Astrocyte (in vitro differentiated cells and primary cell): ENCODE measurements at regions not wholly inside any gene's neighbourhood (a gene's known extent, or its start where the extent isn't known, plus 50 kb on each side); places are given as distances from the start of the nearest gene placed in this dataset.

ENCODE experiments used
- DNase-seq: peaks from one replicate; pipeline ENCODE4 v3.0.0-alpha.2; 2010; ENCODE audit warnings: low read depth
- FAIRE-seq: peaks from 2 replicates; lab custom pipeline; 2011; peaks lifted over from hg19 to GRCh38; lab: Jason Lieb, UNC
- H2AFZ ChIP-seq: 2 replicates; pipeline ENCODE4 v1.6.0; 2012; ENCODE audit warnings: low read depth, low read length, inconsistent platforms
- H3K27ac ChIP-seq: 2 replicates; pipeline ENCODE4 v1.5.1; 2011; ENCODE audit warnings: low read depth, low read length, inconsistent platforms
- H3K27me3 ChIP-seq: 2 replicates; pipeline ENCODE4 v1.6.0; 2011; ENCODE audit warnings: low read length, inconsistent platforms; ENCODE audit not compliant: insufficient read depth
- H3K36me3 ChIP-seq: 2 replicates; pipeline ENCODE4 v1.5.1; 2011; ENCODE audit warnings: low read length, inconsistent platforms; ENCODE audit not compliant: insufficient read depth
- H3K4me1 ChIP-seq: 2 replicates; pipeline ENCODE4 v1.5.1; 2011; ENCODE audit warnings: low read length, inconsistent platforms; ENCODE audit not compliant: insufficient read depth
- H3K4me2 ChIP-seq: 2 replicates; pipeline ENCODE4 v1.6.0; 2012; ENCODE audit warnings: low read length, inconsistent platforms
- H3K4me3 ChIP-seq: 2 replicates; pipeline ENCODE4 v1.5.1; 2011; ENCODE audit warnings: low read depth, mild to moderate bottlenecking, low read length, inconsistent platforms; ENCODE audit not compliant: insufficient read depth
- H3K79me2 ChIP-seq: 2 replicates; pipeline ENCODE4 v1.6.0; 2012; ENCODE audit warnings: mild to moderate bottlenecking, low read length, inconsistent platforms; ENCODE audit not compliant: insufficient read depth
- H3K9ac ChIP-seq: 2 replicates; pipeline ENCODE4 v1.6.0; 2012; ENCODE audit warnings: mild to moderate bottlenecking, low read length, inconsistent platforms
- H3K9me3 ChIP-seq: 2 replicates; pipeline ENCODE4 v1.5.1; 2012; ENCODE audit warnings: low read depth, mild to moderate bottlenecking, low read length, inconsistent platforms; ENCODE audit not compliant: insufficient read depth
- H4K20me1 ChIP-seq: 2 replicates; pipeline ENCODE4 v1.6.0; 2012; ENCODE audit warnings: low read length, inconsistent platforms; ENCODE audit not compliant: insufficient read depth
- H3K27ac Mint-ChIP-seq: one replicate; pipeline ENCODE4 v1.8.0; 2021; ENCODE audit warnings: mild to moderate bottlenecking, mixed read lengths; ENCODE audit not compliant: unreplicated experiment
- H3K27me3 Mint-ChIP-seq: one replicate; pipeline ENCODE4 v1.8.0; 2021; ENCODE audit warnings: low read depth, mixed read lengths; ENCODE audit not compliant: unreplicated experiment
- H3K36me3 Mint-ChIP-seq: one replicate; pipeline ENCODE4 v1.8.0; 2021; ENCODE audit warnings: low read depth, mixed read lengths; ENCODE audit not compliant: unreplicated experiment
- H3K4me1 Mint-ChIP-seq: one replicate; pipeline ENCODE4 v1.8.0; 2021; ENCODE audit warnings: low read depth, mixed read lengths; ENCODE audit not compliant: unreplicated experiment
- H3K4me3 Mint-ChIP-seq: one replicate; pipeline ENCODE4 v1.8.0; 2021; ENCODE audit warnings: mild to moderate bottlenecking, moderate library complexity, mixed read lengths; ENCODE audit not compliant: unreplicated experiment
- H3K9me3 Mint-ChIP-seq: one replicate; pipeline ENCODE4 v1.8.0; 2021; ENCODE audit warnings: mild to moderate bottlenecking, mixed read lengths; ENCODE audit not compliant: unreplicated experiment
- EZH2 ChIP-seq: IDR thresholded peaks from 2 replicates; pipeline ENCODE4 v1.6.1; 2012; ENCODE audit warnings: mild to moderate bottlenecking, low read length, inconsistent platforms; ENCODE audit not compliant: insufficient read depth
- TF ChIP-seq, protein P1 (sequence below): IDR thresholded peaks from 2 replicates; pipeline ENCODE4 v1.5.1; 2011; ENCODE audit warnings: low read depth, mild to moderate bottlenecking, inconsistent platforms, low read length, moderate library complexity; ENCODE audit not compliant: insufficient read depth

DNA sequence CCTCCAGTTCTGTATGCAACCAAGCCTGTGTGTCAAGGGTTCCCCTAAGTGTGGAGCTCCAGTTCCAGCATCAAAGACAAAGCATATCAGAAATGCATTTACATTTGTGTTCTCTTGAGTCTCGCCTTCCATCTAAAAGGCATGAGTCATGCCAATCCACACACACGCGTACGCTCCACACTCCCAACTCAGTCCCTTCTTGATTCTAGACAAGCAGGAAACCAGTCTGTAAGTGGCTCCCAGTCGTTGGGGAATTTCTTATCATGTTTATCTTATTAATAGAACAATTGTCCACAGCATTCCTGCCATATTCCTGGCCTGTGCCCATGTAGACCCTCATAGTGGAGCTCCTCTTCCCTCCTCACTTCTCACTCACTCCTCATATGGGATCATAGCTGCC, 86.4 kb upstream of the SLC35G4 start:
- Histone ChIP-seq H3K4me2 (peak overlapping the region; percentile 36), H3K79me2 (no peaks in the 10 kb centered on the region), H3K36me3 (no peaks in the 10 kb centered on the region), H3K27ac (no peak overlapping the region), H4K20me1 (no peaks in the 10 kb centered on the region), H3K9me3 (peaks cover 3% of the 10 kb centered on the region), H3K9ac (no peak overlapping the region), H3K27me3 (no peaks in the 10 kb centered on the region), H3K4me1 (peaks cover 23% of the 10 kb centered on the region), H2AFZ (no peak overlapping the region), H3K4me3 (no peak overlapping the region)
- TF ChIP-seq, protein P1, sequence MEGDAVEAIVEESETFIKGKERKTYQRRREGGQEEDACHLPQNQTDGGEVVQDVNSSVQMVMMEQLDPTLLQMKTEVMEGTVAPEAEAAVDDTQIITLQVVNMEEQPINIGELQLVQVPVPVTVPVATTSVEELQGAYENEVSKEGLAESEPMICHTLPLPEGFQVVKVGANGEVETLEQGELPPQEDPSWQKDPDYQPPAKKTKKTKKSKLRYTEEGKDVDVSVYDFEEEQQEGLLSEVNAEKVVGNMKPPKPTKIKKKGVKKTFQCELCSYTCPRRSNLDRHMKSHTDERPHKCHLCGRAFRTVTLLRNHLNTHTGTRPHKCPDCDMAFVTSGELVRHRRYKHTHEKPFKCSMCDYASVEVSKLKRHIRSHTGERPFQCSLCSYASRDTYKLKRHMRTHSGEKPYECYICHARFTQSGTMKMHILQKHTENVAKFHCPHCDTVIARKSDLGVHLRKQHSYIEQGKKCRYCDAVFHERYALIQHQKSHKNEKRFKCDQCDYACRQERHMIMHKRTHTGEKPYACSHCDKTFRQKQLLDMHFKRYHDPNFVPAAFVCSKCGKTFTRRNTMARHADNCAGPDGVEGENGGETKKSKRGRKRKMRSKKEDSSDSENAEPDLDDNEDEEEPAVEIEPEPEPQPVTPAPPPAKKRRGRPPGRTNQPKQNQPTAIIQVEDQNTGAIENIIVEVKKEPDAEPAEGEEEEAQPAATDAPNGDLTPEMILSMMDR: no peak
- no peak for TF ChIP-seq EZH2
- H3K4me3 Mint-ChIP-seq: no peak overlapping the region
- H3K4me1 Mint-ChIP-seq: peaks cover 28% of the 10 kb centered on the region
- peaks cover 6% of the 10 kb centered on the region for H3K9me3 Mint-ChIP-seq
- peak overlapping the region; percentile 5 for H3K27ac Mint-ChIP-seq
- H3K36me3 Mint-ChIP-seq: no peaks in the 10 kb centered on the region
- DNase-seq (no peak), FAIRE-seq (no peak)
- no peaks in the 10 kb centered on the region for H3K27me3 Mint-ChIP-seq

DNA sequence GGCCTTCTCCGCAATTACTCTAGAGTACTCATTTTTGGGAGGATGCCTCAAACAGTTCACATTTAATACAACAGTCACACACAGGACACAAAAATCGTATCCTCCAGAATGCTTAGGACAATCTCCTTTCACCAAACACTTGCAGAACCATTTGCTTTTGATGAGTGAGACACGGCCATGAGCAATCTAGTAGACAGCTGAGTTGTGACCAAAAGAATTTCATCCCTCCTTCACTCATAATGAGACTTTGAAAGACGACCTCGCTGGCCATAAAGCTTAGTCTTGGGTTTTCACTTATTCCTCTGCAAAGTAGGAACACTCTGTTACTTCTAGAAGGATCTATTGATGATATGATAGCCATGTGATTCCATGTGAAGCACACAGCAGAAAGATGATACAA, 87.5 kb upstream of the SLC35G4 start:
- no peaks in the 10 kb centered on the region for H4K20me1 ChIP-seq
- Mint-ChIP-seq H3K4me1 (peaks cover 28% of the 10 kb centered on the region), H3K4me3 (no peak overlapping the region), H3K27ac (peak overlapping the region; percentile 38), H3K9me3 (peaks cover 6% of the 10 kb centered on the region), H3K27me3 (no peaks in the 10 kb centered on the region), H3K36me3 (no peaks in the 10 kb centered on the region)
- no peaks in the 10 kb centered on the region for H3K36me3 ChIP-seq
- no peak overlapping the region for H3K4me2 ChIP-seq
- no peak overlapping the region for H2AFZ ChIP-seq
- H3K9ac ChIP-seq: no peak overlapping the region
- no peaks in the 10 kb centered on the region for H3K79me2 ChIP-seq
- H3K4me3 ChIP-seq: no peak overlapping the region
- H3K4me1 ChIP-seq: peaks cover 23% of the 10 kb centered on the region
- H3K9me3 ChIP-seq: peaks cover 3% of the 10 kb centered on the region
- no peaks in the 10 kb centered on the region for H3K27me3 ChIP-seq
- DNase-seq (no peak), FAIRE-seq (no peak)
- H3K27ac ChIP-seq: no peak overlapping the region
- TF ChIP-seq EZH2: no peak

DNA sequence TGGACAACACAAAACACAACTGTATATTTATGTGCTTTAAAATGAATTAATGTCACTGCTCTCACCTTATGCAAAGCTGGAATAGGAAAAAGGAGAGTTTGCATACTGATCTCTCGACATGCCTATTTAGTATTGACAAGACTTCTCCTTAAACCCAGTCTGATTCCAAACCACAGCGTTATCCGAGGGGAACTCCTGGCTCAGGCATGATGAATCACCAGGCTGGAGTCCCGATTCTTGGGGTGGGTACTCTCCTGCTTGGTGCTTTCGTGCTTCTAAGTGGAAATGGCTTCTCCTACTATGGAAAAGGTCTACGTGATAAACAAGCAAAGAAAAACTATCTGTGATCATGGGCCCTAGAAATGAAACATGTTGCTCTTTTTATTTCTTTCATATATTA, 88.9 kb upstream of the SLC35G4 start:
- Mint-ChIP-seq H3K9me3 (peaks cover 6% of the 10 kb centered on the region), H3K27ac (peak overlapping the region; percentile 59), H3K4me3 (no peak overlapping the region), H3K27me3 (no peaks in the 10 kb centered on the region), H3K36me3 (no peaks in the 10 kb centered on the region), H3K4me1 (peaks cover 28% of the 10 kb centered on the region)
- no peak overlapping the region for H3K9ac ChIP-seq
- no peak overlapping the region for H3K4me3 ChIP-seq
- peaks cover 23% of the 10 kb centered on the region for H3K4me1 ChIP-seq
- H3K36me3 ChIP-seq: no peaks in the 10 kb centered on the region
- peak overlapping the region; percentile 16 for H3K4me2 ChIP-seq
- no peak overlapping the region for H2AFZ ChIP-seq
- no peak overlapping the region for H3K27ac ChIP-seq
- TF ChIP-seq EZH2: no peak
- TF ChIP-seq, protein P1: no peak
- H3K9me3 ChIP-seq: peaks cover 3% of the 10 kb centered on the region
- no peaks in the 10 kb centered on the region for H3K27me3 ChIP-seq
- no peaks in the 10 kb centered on the region for H3K79me2 ChIP-seq
- H4K20me1 ChIP-seq: no peaks in the 10 kb centered on the region
- DNase-seq (peak; percentile 67), FAIRE-seq (no peak)
